HepG2 (cell line): ENCODE measurements at regions not wholly inside any gene's neighbourhood (a gene's known extent, or its start where the extent isn't known, plus 50 kb on each side); places are given as distances from the start of the nearest gene placed in this dataset.
A peak's percentile ranks its signal among the peaks of the same experiment; 100 is the strongest.

Experiments
- ATAC-seq: fragments of 200-7000 bp; cut with Tn5 transposase; 3 replicates; pipeline ENCODE4 v1.9.1; 2020; ENCODE audit warnings: mild to moderate bottlenecking, moderate library complexity
- BruUV-seq: library from RNA; stranded (reverse); fragments of 400-500 nt; replicated peaks from 2 replicates; lab custom pipeline; 2021; lab: Mats Ljungman, UMichigan
- CTCF ChIA-PET: fragments of 300-600 bp; formaldehyde crosslinking; extraction: SDS; loops from one replicate; lab custom pipeline; 2021; ENCODE audit warnings: low total read pairs, inconsistent platforms, low intra/inter-chr PET ratio; lab: Yijun Ruan, JAX
- POLR2A ChIA-PET: fragments of 350-600 bp; sonication (Branson Sonifier 250); formaldehyde crosslinking; loops from one replicate; lab custom pipeline; 2020; ENCODE audit warnings: antibody characterized with exemption, inconsistent platforms; lab: Yijun Ruan, JAX
- DNase-seq: peaks from one replicate; pipeline ENCODE4 v3.0.0-alpha.2; 2015; ENCODE audit warnings: low spot score
- FAIRE-seq: peaks from 3 replicates; lab custom pipeline; 2011; peaks lifted over from hg19 to GRCh38; lab: Jason Lieb, UNC
- H2AFZ ChIP-seq: one replicate; pipeline ENCODE4 v1.6.1; 2011; ENCODE audit warnings: low read length, inconsistent platforms
- H3K27ac ChIP-seq: fragments of 300-600 bp; 3 replicates; pipeline ENCODE4 v1.8.0; 2011; ENCODE audit warnings: mixed run types, mild to moderate bottlenecking, mixed read lengths, low read length, inconsistent platforms; ENCODE audit not compliant: insufficient read depth; ENCODE audit errors: extremely low read length
- H3K27me3 ChIP-seq, 2 experiments: fragments of 200-600 bp in 1 of 2; 2 replicates in 1 of 2; 3 replicates in 1 of 2; pipeline versions ENCODE4 v1.6.0 to v1.8.0; 2011; ENCODE audit warnings: low read length in 2 of 2, mild to moderate bottlenecking in 2 of 2, moderate library complexity in 2 of 2, inconsistent platforms in 1 of 2; ENCODE audit not compliant: insufficient read depth in 2 of 2, control insufficient read depth in 1 of 2
- H3K36me3 ChIP-seq, 2 experiments: fragments of 200-600 bp in 1 of 2; replicated peaks in 1 of 2; 2 replicates in 1 of 2; 3 replicates in 1 of 2; pipeline versions ENCODE4 v1.5.1 to v1.8.0; 2011; ENCODE audit warnings: low read length in 2 of 2, inconsistent platforms in 1 of 2; ENCODE audit not compliant: insufficient read depth in 2 of 2, control insufficient read depth in 1 of 2
- H3K4me1 ChIP-seq: 2 replicates; pipeline ENCODE4 v1.5.1; 2012; ENCODE audit warnings: low read length, inconsistent platforms; ENCODE audit not compliant: insufficient read depth
- H3K4me2 ChIP-seq: 2 replicates; pipeline ENCODE4 v1.6.0; 2011; ENCODE audit warnings: low read depth, low read length, inconsistent platforms
- H3K4me3 ChIP-seq, 3 experiments: fragments of 200-600 bp in 1 of 3; sonication (generic), shearing (Covaris generic) in 1 of 3; replicated peaks in 1 of 3; 2 replicates each; pipeline ENCODE4 v1.5.1; 2011 to 2016; ENCODE audit warnings: low read length in 3 of 3, inconsistent platforms in 2 of 3, low read depth in 2 of 3, mild to moderate bottlenecking in 2 of 3, control low read depth in 1 of 3, mixed read lengths in 1 of 3; ENCODE audit not compliant: insufficient read depth in 1 of 3
- H3K79me2 ChIP-seq: one replicate; pipeline ENCODE4 v1.6.1; 2011; ENCODE audit warnings: low read length, inconsistent platforms; ENCODE audit not compliant: insufficient read depth
- H3K9ac ChIP-seq: 2 replicates; pipeline ENCODE4 v1.6.0; 2011; ENCODE audit warnings: mild to moderate bottlenecking, low read depth, low read length, inconsistent platforms; ENCODE audit not compliant: insufficient read depth
- H3K9me3 ChIP-seq: 2 replicates; pipeline ENCODE4 v1.5.1; 2012; ENCODE audit warnings: mild to moderate bottlenecking, low read length
- H4K20me1 ChIP-seq: 2 replicates; pipeline ENCODE4 v1.6.0; 2011; ENCODE audit warnings: inconsistent platforms, mild to moderate bottlenecking, low read length, moderate library complexity; ENCODE audit not compliant: insufficient read depth
- CBX5 ChIP-seq: sonication (generic); formaldehyde crosslinking; IDR thresholded peaks from 2 replicates; pipeline ENCODE4 v1.4.0; 2020; ENCODE audit warnings: missing genetic modification reagents, borderline replicate concordance
- DNMT3B ChIP-seq: conservative IDR thresholded peaks from 2 replicates; pipeline ENCODE4 v1.6.1; 2016; ENCODE audit warnings: missing biosample characterization, control low read depth
- HIC2 ChIP-seq: sonication (generic); formaldehyde crosslinking; IDR thresholded peaks from 2 replicates; pipeline ENCODE4 v1.9.0; 2022; ENCODE audit warnings: low read depth, missing genetic modification reagents
- HNF1A ChIP-seq, 2 experiments: sonication (generic) in 1 of 2; formaldehyde crosslinking in 1 of 2; IDR thresholded peaks; 2 replicates each; pipeline versions ENCODE4 v1.4.0 to v1.6.1; 2016 to 2020; ENCODE audit warnings: borderline replicate concordance in 1 of 2, low read depth in 1 of 2, mild to moderate bottlenecking in 1 of 2, missing genetic modification reagents in 1 of 2
- PHF21A ChIP-seq: sonication (generic); formaldehyde crosslinking; IDR thresholded peaks from 2 replicates; pipeline ENCODE4 v1.5.0; 2020; ENCODE audit warnings: mild to moderate bottlenecking, missing genetic modification reagents
- TARDBP ChIP-seq: sonication (generic); formaldehyde crosslinking; IDR thresholded peaks from 2 replicates; pipeline ENCODE4 v1.8.0; 2022; ENCODE audit warnings: mild to moderate bottlenecking, missing genetic modification reagents
- ZFP36 ChIP-seq: fragments of 150-350 bp; IDR thresholded peaks from 2 replicates; pipeline ENCODE4 v1.6.1; 2018; ENCODE audit warnings: borderline replicate concordance, low read length, low read depth; ENCODE audit not compliant: partially characterized antibody
- ZKSCAN5 ChIP-seq: sonication (generic); formaldehyde crosslinking; IDR thresholded peaks from 2 replicates; pipeline ENCODE4 v1.5.1; 2020; ENCODE audit warnings: mild to moderate bottlenecking, missing genetic modification reagents
- ZNF891 ChIP-seq: sonication (generic); formaldehyde crosslinking; IDR thresholded peaks from 2 replicates; pipeline ENCODE4 v1.5.0; 2020; ENCODE audit warnings: mild to moderate bottlenecking, missing genetic modification reagents
- WGBS: methylation state at CpG from one replicate; pipeline ENCODE4 v1.1.6; 2017; ENCODE audit warnings: low lambda C conversion rate; 5-methylcytosine and 5-hydroxymethylcytosine counted together
- in situ Hi-C: cut with HindIII; loops from 2 replicates; pipeline ENCODE4 v1.10.0; 2017; ENCODE audit warnings: low pct_unique_long_range_greater_than_20kb; ENCODE audit not compliant: extremely low pct_ligation_motif_present
- intact Hi-C: fragments of 100-400 bp; cut with micrococcal nuclease; formaldehyde crosslinking; loops from one replicate; pipeline ENCODE4 v1.10.0; 2022; ENCODE audit not compliant: unreplicated experiment
- TF ChIP-seq, protein P1 (sequence below): IDR thresholded peaks from 2 replicates; pipeline ENCODE4 v1.6.1; 2016; ENCODE audit warnings: missing compliant biosample characterization, missing genetic modification reagents, borderline replicate concordance

GRCh38 chr20:50395251-50395729, 114.9 kb upstream of the PTPN1 start:
- no peaks in the 10 kb centered on the region for H3K79me2 ChIP-seq
- FAIRE-seq (no peak), ATAC-seq (no peak), DNase-seq (no peak)
- in situ Hi-C loops = no loop called here
- peak overlapping the region; percentile 23 for H3K27ac ChIP-seq
- BruUV-seq = no TSS peak
- no peaks in the 10 kb centered on the region for H4K20me1 ChIP-seq
- H3K4me3 ChIP-seq = no peak overlapping the region
- ChIA-PET POLR2A (interaction anchor here (0.6 to 1.2 kb wide), 4 partner anchors 9 to 1392 kb away, joined by 3 to 4 read pairs (median 3); no protein-coding TSS in a partner anchor), CTCF (no interaction called here)
- WGBS = 82% methylated on average over 8 of the region's 11 CpGs
- H3K9ac ChIP-seq = no peak overlapping the region
- peaks cover 95% of the 10 kb centered on the region for H3K4me1 ChIP-seq
- no peaks in the 10 kb centered on the region for H3K27me3 ChIP-seq
- H3K4me2 ChIP-seq = no peak overlapping the region
- H2AFZ ChIP-seq = no peak overlapping the region
- no peaks in the 10 kb centered on the region for H3K36me3 ChIP-seq
- intact Hi-C loops = loop anchor here (5.0 kb wide), 1 partner anchor 203 kb away; the partner anchor contains the start of gene CEBPB
- H3K9me3 ChIP-seq = no peaks in the 10 kb centered on the region
- TF ChIP-seq ZKSCAN5 (CRISPR knock-in tag) (no peak), ZNF891 (CRISPR knock-in tag) (0 out of 2 replicates have a peak, but pooled peaks have one; percentile 33), DNMT3B (no peak), HIC2 (peak; percentile 91), TARDBP (CRISPR knock-in tag) (0 out of 2 replicates have a peak, but pooled peaks have one; percentile 35), CBX5 (0 out of 2 replicates have a peak, but pooled peaks have one; percentile 31), HNF1A (IDR thresholded peaks at IDR 0.05; ENCODE audit: low read depth) (no peak), HNF1A (CRISPR knock-in tag; IDR thresholded peaks at IDR 0.05; ENCODE audit: borderline replicate concordance) (0 out of 2 replicates have a peak, but pooled peaks have one; percentile 16), ZFP36 (no peak), PHF21A (CRISPR knock-in tag) (0 out of 2 replicates have a peak, but pooled peaks have one; percentile 26)
- TF ChIP-seq, protein P1, sequence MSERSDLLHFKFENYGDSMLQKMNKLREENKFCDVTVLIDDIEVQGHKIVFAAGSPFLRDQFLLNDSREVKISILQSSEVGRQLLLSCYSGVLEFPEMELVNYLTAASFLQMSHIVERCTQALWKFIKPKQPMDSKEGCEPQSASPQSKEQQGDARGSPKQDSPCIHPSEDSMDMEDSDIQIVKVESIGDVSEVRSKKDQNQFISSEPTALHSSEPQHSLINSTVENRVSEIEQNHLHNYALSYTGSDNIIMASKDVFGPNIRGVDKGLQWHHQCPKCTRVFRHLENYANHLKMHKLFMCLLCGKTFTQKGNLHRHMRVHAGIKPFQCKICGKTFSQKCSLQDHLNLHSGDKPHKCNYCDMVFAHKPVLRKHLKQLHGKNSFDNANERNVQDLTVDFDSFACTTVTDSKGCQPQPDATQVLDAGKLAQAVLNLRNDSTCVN (CRISPR knock-in tag) = 0 out of 2 replicates have a peak, but pooled peaks have one; percentile 17
